Liver (tissue), 3 donors: ENCODE measurements at regions not wholly inside any gene's neighbourhood (a gene's known extent, or its start where the extent isn't known, plus 50 kb on each side); places are given as distances from the start of the nearest gene placed in this dataset.

Source experiments
- ATF3 ChIP-seq: IDR thresholded peaks from 2 replicates; pipeline ENCODE4 v1.6.1; 2016; ENCODE audit warnings: antibody characterized with exemption
- CTCF ChIP-seq: fragments of 150-350 bp; IDR thresholded peaks from 2 replicates; pipeline ENCODE4 v1.5.1; 2017; ENCODE audit warnings: improper control_type of control experiment, low read depth, low read length; ENCODE audit not compliant: missing input control
- EGR1 ChIP-seq, 2 donors: IDR thresholded peaks; 2 replicates each; pipeline ENCODE4 v1.6.1; 2016 to 2018; ENCODE audit warnings: antibody characterized with exemption in 2 of 2, low read depth in 2 of 2
- FOXA2 ChIP-seq: IDR thresholded peaks from 2 replicates; pipeline ENCODE4 v1.6.1; 2016; ENCODE audit warnings: antibody characterized with exemption
- GABPA ChIP-seq, 2 donors: IDR thresholded peaks in 1 of 2; conservative IDR thresholded peaks in 1 of 2; 2 replicates each; pipeline ENCODE4 v1.6.1; 2016; ENCODE audit warnings: antibody characterized with exemption in 2 of 2, mild to moderate bottlenecking in 1 of 2, moderate library complexity in 1 of 2
- JUND ChIP-seq, 2 donors: IDR thresholded peaks; 2 replicates each; pipeline ENCODE4 v1.6.1; 2016; ENCODE audit warnings: antibody characterized with exemption in 2 of 2
- MAX ChIP-seq: IDR thresholded peaks from 2 replicates; pipeline ENCODE4 v1.6.1; 2016; ENCODE audit warnings: antibody characterized with exemption
- NR2F2 ChIP-seq: IDR thresholded peaks from 2 replicates; pipeline ENCODE4 v1.6.1; 2016; ENCODE audit warnings: antibody characterized with exemption
- RAD21 ChIP-seq, 2 donors: IDR thresholded peaks; 2 replicates each; pipeline ENCODE4 v1.6.1; 2016; ENCODE audit warnings: antibody characterized with exemption in 2 of 2, mild to moderate bottlenecking in 2 of 2
- REST ChIP-seq: IDR thresholded peaks from 2 replicates; pipeline ENCODE4 v1.6.1; 2016; ENCODE audit warnings: antibody characterized with exemption, mild to moderate bottlenecking
- RXRA ChIP-seq, 2 donors: IDR thresholded peaks; 2 replicates each; pipeline ENCODE4 v1.6.1; 2017 to 2018; ENCODE audit warnings: antibody characterized with exemption in 2 of 2, mild to moderate bottlenecking in 1 of 2
- TAF1 ChIP-seq: conservative IDR thresholded peaks from 2 replicates; pipeline ENCODE4 v1.6.1; 2016; ENCODE audit warnings: antibody characterized with exemption, mild to moderate bottlenecking
- YY1 ChIP-seq: IDR thresholded peaks from 2 replicates; pipeline ENCODE4 v1.6.1; 2016; ENCODE audit warnings: antibody characterized with exemption, mild to moderate bottlenecking
- ZBTB33 ChIP-seq: IDR thresholded peaks from 2 replicates; pipeline ENCODE4 v1.6.1; 2016; ENCODE audit warnings: antibody characterized with exemption
- donor health status: healthy.
- donor health status: healthy.

- TF ChIP-seq CTCF, result no peak
- TF ChIP-seq EGR1 (IDR thresholded peaks at IDR 0.05; ENCODE audit: low read depth in 2 of 2), result no peak
- TF ChIP-seq TAF1, result no peak
- no peak for TF ChIP-seq REST
- no peak for TF ChIP-seq YY1
- no peak for TF ChIP-seq GABPA (IDR thresholded peaks at IDR 0.05 in 1 of 2, conservative IDR thresholded peaks at IDR 0.05 in 1 of 2)
- TF ChIP-seq RXRA (IDR thresholded peaks at IDR 0.05), result no peak
- TF ChIP-seq JUND (IDR thresholded peaks at IDR 0.05), result no peak
- no peak for TF ChIP-seq ATF3
- no peak for TF ChIP-seq NR2F2
- no peak for TF ChIP-seq MAX
- TF ChIP-seq RAD21 (IDR thresholded peaks at IDR 0.05), result no peak
- no peak for TF ChIP-seq ZBTB33
- no peak for TF ChIP-seq FOXA2
Measured at GRCh38 chr7:23892019-23892418, 182.0 kb downstream of the STK31 start.
